Body of pancreas (tissue), 4 donors: ENCODE measurements at regions not wholly inside any gene's neighbourhood (a gene's known extent, or its start where the extent isn't known, plus 50 kb on each side); places are given as distances from the start of the nearest gene placed in this dataset.

ENCODE experiments used
- ATAC-seq: fragments of 150-250 bp; one replicate; pipeline ENCODE4 v1.9.1; 2016
- DNase-seq, 4 donors: peaks; one replicate each; pipeline ENCODE4 v3.0.0-alpha.2; 2019
- H3K27ac ChIP-seq, 4 donors: fragments of 200-600 bp; sonication (generic); 1 replicate in 3 of 4; 2 replicates in 1 of 4; pipeline versions ENCODE4 v1.5.1 to v1.6.1; 2016 to 2019; ENCODE audit warnings: mild to moderate bottlenecking in 1 of 4, mixed read lengths in 1 of 4, moderate library complexity in 1 of 4
- H3K27me3 ChIP-seq, 2 donors: fragments of 200-600 bp; sonication (generic); one replicate each; pipeline ENCODE4 v1.6.0; 2016; ENCODE audit warnings: mild to moderate bottlenecking in 1 of 2
- H3K36me3 ChIP-seq, 2 donors: fragments of 200-600 bp; sonication (generic); replicated peaks in 1 of 2; 2 replicates each; pipeline ENCODE4 v1.5.1; 2016; ENCODE audit warnings: low read depth in 2 of 2; ENCODE audit not compliant: insufficient read depth in 1 of 2
- H3K4me1 ChIP-seq: fragments of 200-600 bp; sonication (generic); one replicate; pipeline ENCODE4 v1.6.0; 2016
- H3K4me3 ChIP-seq, 2 donors: fragments of 200-600 bp; sonication (generic); 1 replicate in 1 of 2; 2 replicates in 1 of 2; pipeline ENCODE4 v1.5.1; 2016 to 2019
- H3K9me3 ChIP-seq, 3 donors: fragments of 200-600 bp; sonication (generic); 1 replicate in 2 of 3; 2 replicates in 1 of 3; pipeline ENCODE4 v1.5.1; 2016
- POLR2A ChIP-seq, 3 donors: fragments of 450-650 bp; IDR thresholded peaks; one replicate each; pipeline ENCODE4 v1.6.1; 2016; ENCODE audit warnings: antibody characterized with exemption in 3 of 3, mild to moderate bottlenecking in 2 of 3
- WGBS, 2 donors: methylation state at CpG; one replicate each; pipeline ENCODE4 v1.1.5; 2017; 5-methylcytosine and 5-hydroxymethylcytosine counted together
- intact Hi-C: fragments of 100-400 bp; cut with DNase I; formaldehyde crosslinking; loops from one replicate; pipeline ENCODE4 v1.15.1; 2023
- TF ChIP-seq, protein P1 (sequence below), 7 experiments: fragments of 450-650 bp in 4 of 7; fragments of 200-600 bp in 3 of 7; sonication (generic) in 3 of 7; IDR thresholded peaks; one replicate each; pipeline ENCODE4 v1.5.1; 2016 to 2019; ENCODE audit warnings: antibody characterized with exemption in 7 of 7

DNA sequence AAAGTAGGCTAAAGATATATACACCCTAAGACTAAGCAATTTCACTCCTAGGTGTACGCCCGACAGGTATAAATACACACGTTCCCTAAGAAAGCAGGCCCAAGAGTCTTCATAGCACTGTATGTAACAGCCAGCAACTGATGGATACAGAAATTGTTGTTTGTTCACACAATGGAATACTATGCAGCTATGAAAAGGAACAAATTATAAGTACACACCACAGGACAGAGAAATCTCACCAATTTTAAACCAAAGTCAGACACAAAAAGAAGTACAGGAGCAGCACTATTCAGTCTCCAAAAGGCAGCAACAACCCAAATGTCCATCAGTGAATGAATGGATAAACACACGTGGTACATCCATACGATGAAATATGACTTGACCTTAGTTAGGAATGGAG, 106.1 kb downstream of the LITAF start:
- Histone ChIP-seq H3K27ac (no peak overlapping the region), H3K36me3 (no peaks in the 10 kb centered on the region), H3K27me3 (no peaks in the 10 kb centered on the region), H3K4me1 (no peaks in the 10 kb centered on the region), H3K9me3 (peaks cover 0 to 4% (median 0%) of the 10 kb centered on the region in 3 donors), H3K4me3 (no peak overlapping the region)
- intact Hi-C loops = no loop called here
- ATAC-seq = no peak
- 92 to 93% methylated on average over 5 of the region's 5 CpGs for WGBS, 2 donors
- DNase-seq = no peak
- no peak for TF ChIP-seq POLR2A (IDR thresholded peaks at IDR 0.05)
- TF ChIP-seq, protein P1, sequence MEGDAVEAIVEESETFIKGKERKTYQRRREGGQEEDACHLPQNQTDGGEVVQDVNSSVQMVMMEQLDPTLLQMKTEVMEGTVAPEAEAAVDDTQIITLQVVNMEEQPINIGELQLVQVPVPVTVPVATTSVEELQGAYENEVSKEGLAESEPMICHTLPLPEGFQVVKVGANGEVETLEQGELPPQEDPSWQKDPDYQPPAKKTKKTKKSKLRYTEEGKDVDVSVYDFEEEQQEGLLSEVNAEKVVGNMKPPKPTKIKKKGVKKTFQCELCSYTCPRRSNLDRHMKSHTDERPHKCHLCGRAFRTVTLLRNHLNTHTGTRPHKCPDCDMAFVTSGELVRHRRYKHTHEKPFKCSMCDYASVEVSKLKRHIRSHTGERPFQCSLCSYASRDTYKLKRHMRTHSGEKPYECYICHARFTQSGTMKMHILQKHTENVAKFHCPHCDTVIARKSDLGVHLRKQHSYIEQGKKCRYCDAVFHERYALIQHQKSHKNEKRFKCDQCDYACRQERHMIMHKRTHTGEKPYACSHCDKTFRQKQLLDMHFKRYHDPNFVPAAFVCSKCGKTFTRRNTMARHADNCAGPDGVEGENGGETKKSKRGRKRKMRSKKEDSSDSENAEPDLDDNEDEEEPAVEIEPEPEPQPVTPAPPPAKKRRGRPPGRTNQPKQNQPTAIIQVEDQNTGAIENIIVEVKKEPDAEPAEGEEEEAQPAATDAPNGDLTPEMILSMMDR (IDR thresholded peaks at IDR 0.05) = no peak

- no peak for ATAC-seq
Observed at GRCh38 chr16:11481987-11482386, 104.7 kb downstream of the LITAF start.

GRCh38 chr16:11482946-11483748, 103.6 kb downstream of the LITAF start:
- Histone ChIP-seq H3K36me3 (no peaks in the 10 kb centered on the region), H3K27me3 (no peaks in the 10 kb centered on the region), H3K4me3 (no peak overlapping the region), H3K9me3 (peaks cover 0 to 4% (median 0%) of the 10 kb centered on the region in 3 donors), H3K27ac (no peak overlapping the region), H3K4me1 (no peaks in the 10 kb centered on the region)
- TF ChIP-seq, protein P1 (IDR thresholded peaks at IDR 0.05) = no peak
- no peak for TF ChIP-seq POLR2A (IDR thresholded peaks at IDR 0.05)
- no peak for DNase-seq
- 73 to 81% methylated on average over 6 of the region's 6 CpGs for WGBS, 2 donors
- no peak for ATAC-seq
- intact Hi-C loops = no loop called here

More at GRCh38 chr16:11481987-11482386, 104.7 kb downstream of the LITAF start:
- no peak for DNase-seq
- no peaks in the 10 kb centered on the region for H3K36me3 ChIP-seq
- TF ChIP-seq, protein P1 (IDR thresholded peaks at IDR 0.05) = no peak
- TF ChIP-seq POLR2A (IDR thresholded peaks at IDR 0.05) = no peak
- H3K4me3 ChIP-seq = no peak overlapping the region
- WGBS, 2 donors = 63 to 67% methylated on average over 4 of the region's 4 CpGs
- H3K4me1 ChIP-seq = no peaks in the 10 kb centered on the region
- intact Hi-C loops = no loop called here
- H3K27me3 ChIP-seq = no peaks in the 10 kb centered on the region
- H3K27ac ChIP-seq = no peak overlapping the region
- H3K9me3 ChIP-seq = peaks cover 0 to 4% (median 0%) of the 10 kb centered on the region in 3 donors

- intact Hi-C loops = no loop called here
- no peak for DNase-seq
- no peaks in the 10 kb centered on the region for H3K36me3 ChIP-seq
- peaks cover 0 to 4% (median 0%) of the 10 kb centered on the region in 3 donors for H3K9me3 ChIP-seq
- no peaks in the 10 kb centered on the region for H3K4me1 ChIP-seq
- TF ChIP-seq, protein P1 (IDR thresholded peaks at IDR 0.05) = no peak
- TF ChIP-seq POLR2A (IDR thresholded peaks at IDR 0.05) = no peak
- ATAC-seq = no peak
- no peak overlapping the region for H3K4me3 ChIP-seq
- no peaks in the 10 kb centered on the region for H3K27me3 ChIP-seq
- WGBS, 2 donors = 71 to 80% methylated on average over 7 of the region's 8 CpGs
- H3K27ac ChIP-seq = no peak overlapping the region
Observed at GRCh38 chr16:11484691-11485258, 101.9 kb downstream of the LITAF start.
